ENCODE measurements at regions not wholly inside any gene's neighbourhood (a gene's known extent, or its start where the extent isn't known, plus 50 kb on each side); places are given as distances from the start of the nearest gene placed in this dataset.
"Not testable (repeated sequence)": the region's sequence is repeated elsewhere in the genome, so short reads cannot be mapped to it uniquely, and the experiment has no call there.

GRCh38 chr20:48375804-48376203 is 452.0 kb downstream of the PREX1 start:
- peaks cover 3% of the 10 kb centered on the region for H3K27me3 ChIP-seq (replicated peaks)
- no peak overlapping the region for H3K27ac ChIP-seq
- in situ Hi-C loops (cut with HindIII; ENCODE audit: low pct_ligation_motif_present, low sequenced_read_pairs), result no loop called here
- no peak for DNase-seq
- H3K36me3 ChIP-seq (replicated peaks), result no peaks in the 10 kb centered on the region
- no peak overlapping the region for H3K4me3 ChIP-seq (ENCODE audit: low read depth, low read length)
- no peak for TF ChIP-seq CTCF (IDR thresholded peaks at IDR 0.05; ENCODE audit: low read depth, low read length, missing control alignments)

GRCh38 chr20:48374991-48375595 is 452.7 kb downstream of the PREX1 start:
- Histone ChIP-seq H3K36me3 (replicated peaks) (no peaks in the 10 kb centered on the region), H3K27me3 (replicated peaks) (peaks cover 3% of the 10 kb centered on the region), H3K4me3 (ENCODE audit: low read depth, low read length) (no peak overlapping the region), H3K27ac (no peak overlapping the region)
- in situ Hi-C loops (cut with HindIII; ENCODE audit: low pct_ligation_motif_present, low sequenced_read_pairs), result no loop called here
- no peak for TF ChIP-seq CTCF (IDR thresholded peaks at IDR 0.05; ENCODE audit: low read depth, low read length, missing control alignments)
- DNase-seq, result no peak

- H3K27ac ChIP-seq; H3K36me3 ChIP-seq (replicated peaks); in situ Hi-C loops (cut with HindIII; ENCODE audit: low pct_ligation_motif_present, low sequenced_read_pairs); H3K4me3 ChIP-seq (ENCODE audit: low read depth, low read length); H3K27me3 ChIP-seq (replicated peaks): not testable (repeated sequence)
- peak; percentile 7 for DNase-seq
Measured at GRCh38 chr20:48374031-48374907, 453.5 kb downstream of the PREX1 start.

- in situ Hi-C loops (cut with HindIII; ENCODE audit: low pct_ligation_motif_present, low sequenced_read_pairs), result no loop called here
- Histone ChIP-seq H3K36me3 (replicated peaks) (no peaks in the 10 kb centered on the region), H3K4me3 (ENCODE audit: low read depth, low read length) (no peak overlapping the region), H3K27ac (no peak overlapping the region), H3K27me3 (replicated peaks) (peaks cover 3% of the 10 kb centered on the region)
- DNase-seq, result no peak
- no peak for TF ChIP-seq CTCF (IDR thresholded peaks at IDR 0.05; ENCODE audit: low read depth, low read length, missing control alignments)
Measured at GRCh38 chr20:48373555-48373934, 454.3 kb downstream of the PREX1 start.

- in situ Hi-C loops (cut with HindIII; ENCODE audit: low pct_ligation_motif_present, low sequenced_read_pairs); H3K27ac ChIP-seq; H3K36me3 ChIP-seq (replicated peaks); H3K27me3 ChIP-seq (replicated peaks); DNase-seq: not testable (repeated sequence)
- H3K4me3 ChIP-seq (ENCODE audit: low read depth, low read length), result peak overlapping the region; percentile 5
Measured at GRCh38 chr20:48372851-48373554, 454.8 kb downstream of the PREX1 start.

GRCh38 chr20:48371211-48371610 is 456.6 kb downstream of the PREX1 start:
- no peak for TF ChIP-seq CTCF (IDR thresholded peaks at IDR 0.05; ENCODE audit: low read depth, low read length, missing control alignments)
- DNase-seq, result no peak
- H3K36me3 ChIP-seq (replicated peaks), result no peaks in the 10 kb centered on the region
- peaks cover 3% of the 10 kb centered on the region for H3K27me3 ChIP-seq (replicated peaks)
- no peak overlapping the region for H3K27ac ChIP-seq
- no peak overlapping the region for H3K4me3 ChIP-seq (ENCODE audit: low read depth, low read length)
- in situ Hi-C loops (cut with HindIII; ENCODE audit: low pct_ligation_motif_present, low sequenced_read_pairs), result no loop called here

GRCh38 chr20:48368580-48369021 is 459.2 kb downstream of the PREX1 start:
- DNase-seq; H3K36me3 ChIP-seq (replicated peaks); H3K4me3 ChIP-seq (ENCODE audit: low read depth, low read length); H3K27ac ChIP-seq; in situ Hi-C loops (cut with HindIII; ENCODE audit: low pct_ligation_motif_present, low sequenced_read_pairs); H3K27me3 ChIP-seq (replicated peaks): not testable (repeated sequence)

GRCh38 chr20:48367541-48368358 is 460.0 kb downstream of the PREX1 start:
- in situ Hi-C loops (cut with HindIII; ENCODE audit: low pct_ligation_motif_present, low sequenced_read_pairs); DNase-seq: not testable (repeated sequence)

More at GRCh38 chr20:48367541-48368358, 460.0 kb downstream of the PREX1 start:
- H3K27ac ChIP-seq; H3K27me3 ChIP-seq (replicated peaks); H3K36me3 ChIP-seq (replicated peaks); H3K4me3 ChIP-seq (ENCODE audit: low read depth, low read length): not testable (repeated sequence)

All from brain microvascular endothelial cell (primary cell).